Sciatic nerve (tissue), 2 donors: ENCODE measurements at regions not wholly inside any gene's neighbourhood (a gene's known extent, or its start where the extent isn't known, plus 50 kb on each side); places are given as distances from the start of the nearest gene placed in this dataset.
"Not testable (repeated sequence)": the region's sequence is repeated elsewhere in the genome, so short reads cannot be mapped to it uniquely, and the experiment has no call there.

Source experiments
- ATAC-seq: fragments of 200-7000 bp; cut with Tn5 transposase; one replicate; pipeline ENCODE4 v1.9.1; 2020; ENCODE audit warnings: mild to moderate bottlenecking, moderate library complexity
- DNase-seq: peaks from one replicate; pipeline ENCODE4 v3.0.0-alpha.2; 2020; ENCODE audit warnings: low spot score
- intact Hi-C: fragments of 100-400 bp; cut with DNase I; formaldehyde crosslinking; loops from one replicate; pipeline ENCODE4 v1.14.2; 2022
- donor health status: DM: no; HTN: no; CAD: no.
- donor health status: DM: no; HTN: no; CAD: no.

DNA sequence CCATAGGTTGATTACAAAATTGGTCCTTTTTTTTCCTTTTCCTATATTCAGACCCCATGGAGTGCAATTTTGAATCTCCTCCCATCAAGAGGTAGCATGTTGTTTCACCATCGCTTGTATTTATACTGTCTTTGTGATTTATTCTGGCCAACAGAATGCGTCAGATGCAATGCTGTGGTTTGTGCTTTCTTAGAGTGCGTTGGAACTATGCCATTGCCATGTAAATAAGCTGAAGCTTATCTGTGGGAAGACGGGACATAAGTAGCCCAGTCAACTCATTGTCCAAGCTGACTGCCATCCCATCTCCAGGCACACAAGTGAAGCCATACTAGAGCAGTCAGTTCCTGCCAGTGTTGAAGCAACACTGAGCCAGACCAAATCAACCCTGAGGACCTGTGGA is 1339.3 kb upstream of the GOT2 start:
- ATAC-seq, result no peak
- intact Hi-C loops, result no loop called here
- DNase-seq, result no peak

DNA sequence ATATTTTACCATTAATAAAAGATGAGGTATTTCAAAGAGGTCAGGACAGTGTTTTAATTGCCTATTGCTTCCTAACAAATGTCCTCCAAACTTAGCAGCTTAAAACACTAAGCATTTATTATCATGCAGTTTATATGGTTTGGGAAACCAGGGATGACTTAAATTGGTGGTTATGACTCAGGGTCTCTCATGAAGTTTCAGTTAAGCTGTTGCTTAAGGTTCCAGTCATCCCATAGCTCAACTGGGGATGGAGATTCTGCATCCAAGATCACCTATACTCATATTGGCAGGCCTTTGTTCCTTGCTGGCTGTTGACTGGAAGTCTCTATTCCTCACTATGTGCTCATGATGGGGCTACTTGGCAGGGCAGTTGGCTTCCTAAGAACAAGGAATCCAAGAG is 1329.9 kb upstream of the GOT2 start:
- intact Hi-C loops, result no loop called here
- no peak for DNase-seq
- ATAC-seq, result no peak

DNA sequence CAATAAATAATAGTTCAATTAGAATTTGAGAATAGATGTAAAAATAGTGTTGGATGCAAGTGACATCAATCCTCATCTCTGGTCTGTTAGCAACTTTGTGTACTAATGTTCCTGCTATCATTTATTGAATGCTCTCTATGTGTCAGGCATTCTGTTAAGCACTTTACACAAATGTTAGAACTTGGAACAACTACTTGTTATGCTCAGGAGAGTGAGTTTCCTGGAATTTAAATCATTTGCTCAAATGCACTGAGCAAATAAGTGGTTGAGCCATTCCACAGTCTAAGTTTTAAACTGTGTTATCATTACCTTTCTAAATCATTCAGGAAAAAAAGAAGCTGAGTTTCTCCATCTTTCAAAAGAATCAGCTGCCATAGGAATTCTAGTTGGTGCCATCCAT is 1327.3 kb upstream of the GOT2 start:
- ATAC-seq (no peak), DNase-seq (no peak)
- intact Hi-C loops, result no loop called here

DNA sequence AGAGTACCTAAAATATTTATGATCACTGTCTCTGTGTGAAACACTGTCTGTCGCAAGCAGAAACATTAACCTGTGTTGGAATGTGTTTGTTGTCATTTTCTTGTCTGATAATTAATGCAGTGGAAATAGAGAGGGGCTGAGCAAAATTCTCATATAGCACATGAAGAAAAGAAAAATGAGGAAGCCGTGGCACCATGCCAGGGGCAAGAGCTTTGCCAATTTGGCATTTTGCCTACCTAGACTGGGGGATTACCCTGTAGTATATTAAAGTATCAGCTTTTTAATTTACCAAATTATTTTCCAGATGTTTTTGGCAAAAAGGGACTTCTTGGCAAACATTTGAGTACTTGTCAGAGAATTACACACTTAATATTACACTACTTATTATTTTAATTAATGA is 1326.6 kb upstream of the GOT2 start:
- ATAC-seq (no peak), DNase-seq (no peak)
- intact Hi-C loops, result no loop called here

DNA sequence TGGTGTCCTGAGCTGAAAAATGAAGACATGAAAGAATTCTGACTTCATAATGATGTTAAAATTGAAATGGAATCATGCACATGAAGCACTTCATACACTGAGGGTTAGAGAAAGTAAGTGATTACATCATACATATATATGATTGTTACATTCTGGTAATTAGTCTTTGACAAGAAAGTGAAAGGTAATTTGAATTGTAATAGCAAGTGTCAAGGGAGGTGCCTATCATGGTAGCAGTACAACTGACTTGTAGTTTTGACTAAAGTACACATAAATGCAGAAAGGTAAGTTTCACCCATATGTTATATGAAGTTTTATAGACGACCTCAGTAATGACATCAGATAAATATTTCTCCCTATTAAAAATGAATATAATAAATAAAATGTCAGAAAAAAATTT is 1325.0 kb upstream of the GOT2 start:
- no peak for ATAC-seq

DNA sequence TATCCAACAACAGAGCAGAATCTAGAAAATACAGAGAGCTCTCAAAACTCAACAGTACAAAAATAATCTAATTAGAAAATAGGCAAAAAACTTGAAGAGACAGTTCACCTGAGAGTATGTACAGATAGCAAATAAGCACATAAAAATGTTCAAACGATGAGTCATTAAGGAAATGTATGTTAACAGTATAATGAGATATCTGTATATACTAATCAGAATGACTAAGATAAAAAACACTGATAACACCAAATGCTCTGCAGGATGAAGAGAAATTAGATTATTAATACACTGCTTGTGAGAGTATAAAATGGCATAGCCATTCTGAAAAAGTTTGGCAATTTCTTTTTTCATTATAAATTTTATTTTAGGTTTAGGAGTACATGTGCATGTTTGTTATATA is 1307.6 kb upstream of the GOT2 start:
- no peak for DNase-seq
- no peak for ATAC-seq
- intact Hi-C loops, result no loop called here

More for the DNA sequence above, 1325.0 kb upstream of the GOT2 start:
- DNase-seq, result no peak
- intact Hi-C loops, result loop anchor here (5.0 kb wide), 1 partner anchor 1097 kb away; no protein-coding TSS in a partner anchor

DNA sequence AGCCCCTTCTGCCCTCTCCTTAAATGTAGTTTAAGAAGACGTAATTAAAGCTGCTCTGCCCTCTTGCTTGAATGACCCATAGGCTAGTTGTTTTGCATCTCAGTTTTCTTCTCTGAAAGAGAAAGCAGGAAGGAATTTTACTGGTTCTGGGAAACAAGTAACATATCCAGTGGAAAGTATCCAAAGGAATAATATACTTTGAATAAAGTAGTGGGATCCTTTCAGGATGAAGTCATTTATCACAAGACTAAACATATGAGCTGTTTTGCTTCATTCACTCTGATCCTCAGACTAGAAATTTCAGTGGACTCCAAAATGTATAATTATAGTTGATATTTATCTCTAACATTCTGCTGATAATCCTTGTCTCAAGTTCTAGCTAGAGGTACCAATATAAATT is 1297.6 kb upstream of the GOT2 start:
- ATAC-seq (no peak), DNase-seq (no peak)
- intact Hi-C loops, result no loop called here

DNA sequence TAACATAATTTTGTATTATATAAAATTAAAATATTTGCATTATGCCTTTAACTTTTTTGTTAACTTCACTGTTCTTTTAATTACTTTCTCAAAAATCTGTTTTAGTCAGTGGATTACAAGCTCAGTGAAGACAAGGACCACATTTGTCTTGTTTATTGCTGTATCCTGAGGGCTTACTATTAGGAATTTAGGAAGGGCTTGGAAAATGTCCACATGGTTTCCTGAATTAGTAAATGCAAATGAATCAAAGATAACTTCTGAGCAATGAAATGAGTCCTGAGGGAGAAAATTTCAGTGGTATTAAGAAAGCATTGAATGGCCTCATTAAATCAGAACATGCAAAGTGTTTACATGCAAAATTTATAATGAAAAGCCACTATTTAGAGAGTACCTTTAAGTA is 1293.2 kb upstream of the GOT2 start:
- DNase-seq (no peak), ATAC-seq (no peak)
- intact Hi-C loops, result no loop called here

DNA sequence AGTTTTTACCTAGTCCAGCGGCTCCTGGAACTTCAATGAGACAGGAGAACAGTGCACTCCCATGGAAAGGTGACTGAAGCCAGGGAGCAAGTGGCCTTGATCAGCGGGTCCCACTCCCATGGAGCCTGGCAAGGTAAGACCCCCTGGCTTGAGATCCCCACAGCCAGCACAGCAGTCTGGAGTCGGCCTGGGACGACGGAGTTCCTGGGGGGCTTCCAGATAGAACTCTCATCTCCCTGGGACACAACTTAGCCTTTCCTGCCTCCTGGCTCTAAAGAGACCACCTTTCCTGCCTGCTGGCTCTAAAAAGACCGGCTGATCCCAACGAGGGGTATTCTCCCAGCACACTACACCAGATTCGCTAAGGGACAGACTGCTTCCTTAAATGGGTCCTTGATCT is 1279.0 kb upstream of the GOT2 start:
- DNase-seq, result no peak
- ATAC-seq, result no peak
- intact Hi-C loops, result no loop called here

DNA sequence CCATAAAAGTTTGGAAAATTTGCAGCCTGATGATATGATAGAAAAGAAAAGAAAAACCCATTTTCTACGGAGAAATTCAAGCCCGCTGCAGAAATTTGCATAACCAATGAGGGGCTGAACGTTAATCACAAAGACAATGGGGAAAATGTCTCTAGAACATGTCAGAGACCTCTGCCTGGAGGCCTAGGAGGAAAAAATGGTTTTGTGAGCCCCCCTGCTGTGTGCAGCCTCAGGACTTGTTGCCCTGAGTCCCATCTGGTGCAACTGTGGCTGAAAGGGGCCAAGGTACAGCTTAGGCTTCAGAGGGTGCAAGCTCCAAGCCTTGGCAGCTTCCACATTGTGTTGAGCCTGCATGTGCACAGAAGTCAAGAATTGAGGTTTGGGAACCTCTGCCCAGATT is 1267.4 kb upstream of the GOT2 start:
- no peak for DNase-seq
- intact Hi-C loops, result no loop called here
- no peak for ATAC-seq

DNA sequence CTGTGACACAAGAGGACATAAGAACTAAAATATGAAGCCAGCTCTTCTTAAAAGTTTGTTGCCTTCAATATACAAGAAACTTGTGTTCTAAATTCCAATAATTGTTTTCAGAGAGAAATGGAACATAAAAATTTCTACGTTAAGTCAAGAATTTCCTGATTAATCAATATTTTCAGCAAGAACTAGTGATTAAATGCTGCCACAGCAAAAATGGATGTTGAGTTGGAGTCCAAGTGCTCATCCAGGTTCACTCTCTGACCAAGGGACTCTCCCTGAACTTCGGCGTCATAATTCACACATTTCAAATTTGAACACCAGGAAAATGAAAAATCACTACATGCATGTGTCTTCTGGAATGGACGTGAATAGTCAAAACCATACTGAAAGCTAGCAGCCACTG is 1263.6 kb upstream of the GOT2 start:
- no peak for DNase-seq

DNA sequence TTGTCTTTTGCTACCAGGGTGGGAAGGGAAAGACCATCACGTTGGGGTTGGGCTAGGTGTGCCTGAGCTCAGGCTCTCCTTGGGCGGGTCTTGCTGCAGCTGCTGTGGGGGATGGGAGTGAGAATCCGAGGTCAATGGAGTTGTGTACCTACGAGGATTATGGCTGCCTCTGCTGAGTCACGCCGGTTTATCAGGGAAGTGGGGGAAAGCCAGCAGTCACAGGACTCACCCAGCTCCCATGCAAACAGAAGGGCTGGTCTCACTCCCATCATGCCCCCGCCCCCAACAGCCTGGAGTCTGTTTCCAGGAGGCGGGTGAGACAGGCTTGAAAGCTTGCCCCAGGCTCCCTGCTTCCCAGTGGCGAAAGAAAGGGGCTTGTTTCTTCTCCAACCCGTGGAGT is 1259.0 kb upstream of the GOT2 start:
- DNase-seq (no peak), ATAC-seq (no peak)
- intact Hi-C loops, result no loop called here

More for the DNA sequence above, 1263.6 kb upstream of the GOT2 start:
- ATAC-seq, result no peak
- intact Hi-C loops, result no loop called here

DNA sequence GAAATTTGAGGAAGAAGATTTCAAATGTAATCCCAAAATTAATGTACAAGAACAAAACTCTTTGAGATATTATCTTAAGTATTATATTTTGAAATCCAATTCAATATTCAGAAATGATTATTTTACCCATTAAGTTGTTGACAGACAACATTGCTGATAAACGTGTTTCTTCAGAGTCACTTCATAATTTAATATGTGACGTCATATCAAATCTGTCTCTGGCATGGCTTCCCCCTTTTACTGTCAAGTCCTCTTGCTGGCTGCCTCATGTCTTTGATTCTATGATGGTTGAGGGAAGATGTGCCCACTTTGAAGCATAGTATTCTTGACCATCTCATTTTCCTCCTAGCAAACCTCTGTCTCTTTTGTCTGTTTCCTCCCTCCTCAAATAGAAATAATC is 1257.1 kb upstream of the GOT2 start:
- DNase-seq, result no peak
- intact Hi-C loops, result no loop called here
- no peak for ATAC-seq

DNA sequence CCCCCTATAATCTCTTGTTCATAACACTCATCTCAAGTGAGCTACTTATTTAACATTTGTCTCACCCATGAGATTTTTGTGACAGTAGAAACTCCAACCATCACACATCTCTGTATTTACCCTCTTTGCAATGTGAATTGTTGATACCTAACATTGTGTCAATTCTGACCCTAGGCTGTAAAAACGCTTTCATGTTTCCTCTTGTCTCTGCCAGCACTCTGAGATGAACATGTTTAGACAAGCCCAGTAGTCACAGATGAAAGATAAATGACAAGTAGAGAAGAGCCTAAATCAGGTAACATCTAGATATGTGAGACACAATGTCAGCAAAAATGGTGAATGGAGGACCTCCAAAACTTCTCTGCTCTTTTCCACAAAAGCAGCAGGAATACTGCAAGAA is 1254.5 kb upstream of the GOT2 start:
- intact Hi-C loops, result no loop called here
- ATAC-seq (no peak), DNase-seq (no peak)

DNA sequence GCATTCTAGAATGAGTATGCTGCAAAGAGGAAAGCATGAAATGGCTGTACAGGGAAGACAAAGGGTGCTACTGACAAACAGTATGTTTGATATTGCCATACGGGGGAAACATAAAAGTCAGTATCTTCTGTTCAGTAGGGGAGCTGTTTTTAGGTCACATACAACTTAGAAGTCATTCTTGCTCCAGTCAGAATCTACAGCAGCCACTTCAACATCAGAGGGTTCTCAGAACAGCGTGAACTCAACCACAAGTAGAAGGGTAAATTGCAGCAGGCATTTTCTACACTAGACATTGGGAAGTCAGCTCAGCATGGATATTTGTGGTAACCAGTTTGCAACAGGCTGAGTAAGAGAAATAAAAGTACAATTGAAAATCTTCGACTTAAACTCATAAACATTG is 1241.8 kb upstream of the GOT2 start:
- no peak for ATAC-seq
- intact Hi-C loops, result no loop called here
- no peak for DNase-seq

DNA sequence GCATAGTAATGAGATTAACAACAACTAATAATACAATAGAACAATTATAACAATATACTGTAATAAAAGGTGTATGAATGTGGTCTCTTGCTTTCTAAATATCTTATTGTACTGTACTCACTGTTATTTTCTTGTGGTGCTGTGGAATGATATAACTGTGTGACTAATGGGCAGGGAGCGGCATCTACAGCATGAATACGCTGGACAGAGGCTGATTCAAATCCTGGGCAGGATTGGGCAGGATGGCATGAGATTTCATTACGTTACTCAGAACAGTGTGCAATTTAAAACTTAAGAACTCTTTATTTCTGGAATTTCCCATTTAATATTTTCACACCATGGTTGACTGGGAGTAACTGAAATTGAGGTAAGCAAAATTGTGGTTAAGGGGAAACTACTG is 1239.8 kb upstream of the GOT2 start:
- ATAC-seq (no peak), DNase-seq (no peak)
- intact Hi-C loops, result no loop called here

DNA sequence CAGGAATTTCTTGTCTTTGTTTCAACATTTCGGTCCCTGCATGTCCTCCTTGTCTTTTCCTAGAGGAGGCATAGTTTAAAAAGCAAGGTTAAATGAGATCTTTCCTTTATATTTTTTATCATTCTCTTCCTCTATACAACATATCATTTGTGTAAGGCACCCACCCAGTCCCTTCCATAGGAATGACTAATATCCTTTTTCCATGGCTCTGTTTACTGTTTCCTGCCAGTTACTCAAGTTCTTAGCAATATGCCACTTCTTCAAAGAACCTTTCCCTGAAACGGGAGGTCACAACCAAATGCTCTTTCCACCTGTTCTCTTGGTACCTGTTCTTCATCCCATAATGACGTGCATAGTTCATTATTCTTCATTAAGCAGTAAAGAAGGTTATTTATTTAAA is 1237.1 kb upstream of the GOT2 start:
- no peak for ATAC-seq
- intact Hi-C loops, result no loop called here
- DNase-seq, result no peak

DNA sequence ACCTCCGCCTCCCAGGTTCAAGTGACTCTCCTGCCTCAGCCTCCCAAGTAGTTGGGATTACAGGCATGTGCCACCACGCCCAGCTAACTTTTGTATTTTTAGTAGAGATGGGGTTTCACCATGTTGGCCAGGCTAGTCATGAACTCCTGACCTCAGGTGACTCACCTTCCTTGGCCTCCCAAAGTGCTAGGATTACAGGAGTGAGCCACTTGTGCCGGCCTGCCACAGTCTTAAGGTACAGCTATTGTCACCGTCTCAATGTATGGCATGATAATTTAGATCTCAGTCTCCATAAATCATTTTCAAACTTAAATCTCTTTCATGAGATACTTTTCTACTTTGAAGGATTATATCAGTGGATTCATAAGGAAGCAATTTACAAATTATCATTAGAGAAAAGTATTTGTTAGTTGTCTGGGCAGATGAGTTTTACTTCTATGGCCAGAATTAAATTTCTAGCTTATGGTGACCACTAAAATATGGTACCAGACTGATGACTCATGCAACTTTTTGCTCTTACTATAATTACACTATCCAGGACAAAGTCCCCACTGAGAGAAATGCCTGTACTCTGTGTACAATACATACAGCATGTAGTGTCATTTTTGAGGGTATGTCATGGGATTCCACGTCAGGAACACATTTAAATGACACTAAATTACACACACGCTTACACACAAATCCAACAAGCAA is 1230.3 kb upstream of the GOT2 start:
- intact Hi-C loops, result no loop called here
- DNase-seq, result no peak
- no peak for ATAC-seq

DNA sequence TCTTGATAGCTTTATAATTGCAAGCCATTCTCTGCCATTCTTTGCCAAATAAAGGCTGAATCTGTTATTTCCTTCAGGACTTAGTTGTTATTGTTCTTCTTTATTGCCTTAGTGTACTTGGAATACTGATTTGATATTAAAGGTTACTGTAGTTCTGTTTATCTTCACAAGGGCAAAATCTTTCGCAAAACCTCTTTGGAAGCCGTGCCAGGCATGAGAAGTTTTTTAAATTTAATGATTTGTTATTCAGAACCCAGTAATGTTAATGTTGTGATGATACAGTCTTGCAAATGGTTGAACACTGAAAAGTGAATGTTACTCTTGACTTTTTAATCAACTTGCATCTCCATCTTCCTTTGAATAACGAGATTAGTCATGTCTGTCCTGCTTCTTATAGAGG is 1225.2 kb upstream of the GOT2 start:
- no peak for ATAC-seq
- no peak for DNase-seq
- intact Hi-C loops, result no loop called here

DNA sequence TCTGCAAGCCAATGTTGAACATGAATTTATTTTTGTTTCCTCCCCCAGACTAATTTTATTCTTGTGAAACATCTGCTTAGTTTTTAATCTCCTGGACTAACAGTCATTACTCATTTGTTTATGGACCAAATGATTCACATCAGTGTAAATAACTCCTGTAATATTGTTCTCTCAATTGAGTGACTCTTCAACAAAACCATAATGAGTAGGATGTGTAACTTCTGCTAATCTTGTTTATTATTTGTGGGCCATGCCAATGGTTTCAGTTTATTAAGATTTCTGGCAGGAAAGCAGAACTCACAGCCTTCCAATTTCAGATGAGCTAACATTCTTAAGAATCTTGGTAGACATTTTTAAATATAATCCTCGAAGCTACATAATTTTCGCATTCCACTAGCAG is 1216.3 kb upstream of the GOT2 start:
- intact Hi-C loops, result no loop called here
- ATAC-seq (no peak), DNase-seq (no peak)

DNA sequence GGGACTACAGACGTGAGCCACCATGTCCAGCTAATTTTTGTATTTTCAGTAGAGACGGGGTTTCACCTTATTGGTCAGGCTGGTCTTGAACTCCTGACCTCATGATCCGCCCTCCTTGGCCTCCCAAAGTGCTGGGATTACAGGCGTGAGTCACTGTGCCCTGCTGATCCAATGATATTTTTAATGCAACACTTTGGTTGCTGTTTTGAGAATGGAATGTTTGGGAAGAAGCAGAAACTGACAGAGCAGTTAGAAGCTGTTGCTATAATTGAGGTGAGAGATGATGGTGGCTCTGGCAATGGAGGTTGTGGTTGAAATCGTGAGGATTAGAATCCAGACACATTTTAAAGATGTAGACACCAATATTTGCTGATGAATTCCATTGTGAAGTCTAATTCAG is 1209.9 kb upstream of the GOT2 start:
- intact Hi-C loops, DNase-seq, ATAC-seq: not testable (repeated sequence)

DNA sequence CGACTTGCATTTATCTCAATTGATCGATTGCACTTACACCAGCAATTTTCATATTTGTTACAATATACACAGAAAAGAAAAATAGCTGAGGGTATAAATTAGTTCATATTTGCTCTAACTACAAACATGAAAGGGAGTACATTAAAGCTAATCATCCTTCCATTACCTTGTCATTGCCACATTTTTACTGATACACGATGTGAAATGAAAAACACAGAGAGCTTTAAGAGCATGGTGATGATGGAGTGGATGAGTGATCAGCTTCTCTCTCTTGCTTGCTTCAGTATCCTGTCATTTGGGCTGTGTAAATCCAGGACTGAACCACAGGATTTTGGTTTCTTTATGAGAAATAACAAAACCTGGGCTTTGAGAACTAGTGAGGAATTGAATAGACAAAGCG is 1207.5 kb upstream of the GOT2 start:
- no peak for DNase-seq
- intact Hi-C loops, result no loop called here
- no peak for ATAC-seq
